WTC11 (cell line): ENCODE measurements at regions not wholly inside any gene's neighbourhood (a gene's known extent, or its start where the extent isn't known, plus 50 kb on each side); places are given as distances from the start of the nearest gene placed in this dataset.

Experiments used
- ATAC-seq: fragments of 200-7000 bp; cut with Tn5 transposase; 2 replicates; pipeline ENCODE4 v1.10.0; 2021; ENCODE audit warnings: mild to moderate bottlenecking, moderate library complexity
- CTCF ChIA-PET: fragments of 300-600 bp; sonication (Branson Sonifier 250); formaldehyde crosslinking; loops from one replicate; lab custom pipeline; 2021; ENCODE audit warnings: antibody characterized with exemption; lab: Charles Lee
- POLR2A ChIA-PET: fragments of 350-600 bp; sonication (Branson Sonifier 250); formaldehyde crosslinking; loops from one replicate; lab custom pipeline; 2021; ENCODE audit warnings: antibody characterized with exemption; lab: Charles Lee
- DNase-seq: peaks from one replicate; pipeline ENCODE4 v3.0.0; 2021; ENCODE audit warnings: low spot score
- H3K27ac Mint-ChIP-seq: 2 replicates; pipeline ENCODE4 v1.8.0; 2021; ENCODE audit warnings: mixed read lengths
- H3K27me3 Mint-ChIP-seq: 2 replicates; pipeline ENCODE4 v1.8.0; 2021; ENCODE audit warnings: low read depth, mild to moderate bottlenecking, moderate library complexity, mixed read lengths
- H3K36me3 Mint-ChIP-seq: 2 replicates; pipeline ENCODE4 v1.8.0; 2021; ENCODE audit warnings: mixed read lengths
- H3K4me1 Mint-ChIP-seq: 2 replicates; pipeline ENCODE4 v1.8.0; 2022; ENCODE audit warnings: mixed read lengths
- H3K4me3 Mint-ChIP-seq: 2 replicates; pipeline ENCODE4 v1.8.0; 2021; ENCODE audit warnings: mild to moderate bottlenecking, moderate library complexity, mixed read lengths
- H3K9me3 Mint-ChIP-seq: 2 replicates; pipeline ENCODE4 v1.8.0; 2021; ENCODE audit warnings: mixed read lengths
- ELF4 ChIP-seq: sonication (generic); formaldehyde crosslinking; IDR thresholded peaks from 2 replicates; pipeline ENCODE4 v1.8.1; 2022; ENCODE audit warnings: low read depth, mild to moderate bottlenecking, moderate library complexity, missing genetic modification reagents
- EMX1 ChIP-seq: fragments of 250-450 bp; sonication (Bioruptor Pico); IDR thresholded peaks from 2 replicates; pipeline ENCODE4 v1.8.0; 2021; ENCODE audit warnings: mild to moderate bottlenecking
- FOXK1 ChIP-seq: sonication (generic); formaldehyde crosslinking; IDR thresholded peaks from 2 replicates; pipeline ENCODE4 v1.8.0; 2022; ENCODE audit warnings: mild to moderate bottlenecking, moderate library complexity, missing genetic modification reagents
- FOXP1 ChIP-seq: sonication (generic); formaldehyde crosslinking; IDR thresholded peaks from 2 replicates; pipeline ENCODE4 v1.8.0; 2022; ENCODE audit warnings: missing genetic modification reagents, mild to moderate bottlenecking, moderate library complexity, borderline replicate concordance
- NFATC4 ChIP-seq: fragments of 250-450 bp; sonication (Bioruptor Pico); IDR thresholded peaks from 2 replicates; pipeline ENCODE4 v1.9.0; 2021; ENCODE audit warnings: mild to moderate bottlenecking
- NR1H2 ChIP-seq: sonication (generic); formaldehyde crosslinking; IDR thresholded peaks from 2 replicates; pipeline ENCODE4 v1.9.0; 2021; ENCODE audit warnings: mild to moderate bottlenecking, moderate library complexity, missing genetic modification reagents
- OVOL2 ChIP-seq: fragments of 250-450 bp; sonication (Bioruptor Pico); IDR thresholded peaks from 2 replicates; pipeline ENCODE4 v1.9.0; 2021; ENCODE audit warnings: mild to moderate bottlenecking, borderline replicate concordance
- SOX15 ChIP-seq: fragments of 250-450 bp; sonication (Bioruptor Pico); IDR thresholded peaks from 2 replicates; pipeline ENCODE4 v1.9.0; 2021; ENCODE audit warnings: mild to moderate bottlenecking
- TEAD4 ChIP-seq: sonication (generic); formaldehyde crosslinking; IDR thresholded peaks from 2 replicates; pipeline ENCODE4 v1.8.0; 2022; ENCODE audit warnings: mild to moderate bottlenecking, missing genetic modification reagents
- TP53 ChIP-seq: sonication (generic); formaldehyde crosslinking; IDR thresholded peaks from 2 replicates; pipeline ENCODE4 v1.8.1; 2023; ENCODE audit warnings: mild to moderate bottlenecking, missing genetic modification reagents
- ZBTB21 ChIP-seq: sonication (generic); formaldehyde crosslinking; IDR thresholded peaks from 2 replicates; pipeline ENCODE4 v1.8.1; 2023; ENCODE audit warnings: mild to moderate bottlenecking, missing genetic modification reagents, borderline replicate concordance
- ZNF219 ChIP-seq: sonication (generic); formaldehyde crosslinking; IDR thresholded peaks from 2 replicates; pipeline ENCODE4 v1.8.0; 2023; ENCODE audit warnings: missing genetic modification reagents, mild to moderate bottlenecking, borderline replicate concordance
- ZNF232 ChIP-seq: sonication (generic); formaldehyde crosslinking; IDR thresholded peaks from 2 replicates; pipeline ENCODE4 v1.8.0; 2022; ENCODE audit warnings: mild to moderate bottlenecking, missing genetic modification reagents
- TF ChIP-seq, protein P1 (sequence below): sonication (generic); formaldehyde crosslinking; IDR thresholded peaks from 2 replicates; pipeline ENCODE4 v1.8.1; 2023; ENCODE audit warnings: mild to moderate bottlenecking, missing genetic modification reagents
- TF ChIP-seq, protein P2 (sequence below): fragments of 200-600 bp; IDR thresholded peaks from 2 replicates; pipeline ENCODE4 v1.8.0; 2022; ENCODE audit warnings: antibody characterized with exemption
- TF ChIP-seq, protein P3 (sequence below): sonication (generic); formaldehyde crosslinking; IDR thresholded peaks from 2 replicates; pipeline ENCODE4 v1.8.0; 2023; ENCODE audit warnings: mild to moderate bottlenecking, missing genetic modification reagents
- TF ChIP-seq, protein P4 (sequence below): fragments of 250-450 bp; sonication (Bioruptor Pico); IDR thresholded peaks from 2 replicates; pipeline ENCODE4 v1.9.0; 2021; ENCODE audit warnings: mild to moderate bottlenecking
- TF ChIP-seq, protein P5 (sequence below): sonication (generic); formaldehyde crosslinking; IDR thresholded peaks from 2 replicates; pipeline ENCODE4 v1.8.0; 2022; ENCODE audit warnings: mild to moderate bottlenecking, missing genetic modification reagents
- TF ChIP-seq, protein P6 (sequence below): sonication (generic); formaldehyde crosslinking; conservative IDR thresholded peaks from 2 replicates; pipeline ENCODE4 v1.8.1; 2022; ENCODE audit warnings: mild to moderate bottlenecking, missing genetic modification reagents
- TF ChIP-seq, protein P7 (sequence below): sonication (generic); formaldehyde crosslinking; IDR thresholded peaks from 2 replicates; pipeline ENCODE4 v1.8.0; 2022; ENCODE audit warnings: mild to moderate bottlenecking, missing genetic modification reagents

DNA sequence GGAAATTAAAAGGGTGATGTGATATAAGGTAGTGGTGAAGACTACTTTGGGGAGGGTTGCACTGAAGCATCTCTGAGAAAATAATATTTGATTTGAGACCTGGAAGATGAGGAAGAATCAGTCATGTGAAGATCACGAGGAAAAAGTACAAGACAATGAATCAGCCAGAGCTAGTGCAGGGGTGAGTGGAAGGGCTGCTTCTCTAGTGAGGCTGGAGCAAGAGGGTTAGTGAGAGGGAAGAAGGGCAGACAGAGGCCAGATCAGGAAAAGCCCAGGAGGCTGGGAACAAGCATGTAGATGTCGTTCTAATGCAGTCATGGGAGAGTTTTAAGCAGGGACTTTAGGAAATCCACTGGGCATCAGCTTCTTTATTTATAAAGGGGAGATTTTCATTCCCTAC is 504.2 kb upstream of the SALL1 start:
- ChIA-PET POLR2A (no interaction called here), CTCF (no interaction called here)
- DNase-seq (no peak), ATAC-seq (no peak)
- Mint-ChIP-seq H3K27ac (no peak overlapping the region), H3K4me1 (peaks cover 9% of the 10 kb centered on the region; the same call in 1 of the 2 replicates), H3K4me3 (no peak overlapping the region), H3K27me3 (no peaks in the 10 kb centered on the region), H3K36me3 (no peaks in the 10 kb centered on the region), H3K9me3 (peaks cover 6% of the 10 kb centered on the region)
- TF ChIP-seq, protein P1, sequence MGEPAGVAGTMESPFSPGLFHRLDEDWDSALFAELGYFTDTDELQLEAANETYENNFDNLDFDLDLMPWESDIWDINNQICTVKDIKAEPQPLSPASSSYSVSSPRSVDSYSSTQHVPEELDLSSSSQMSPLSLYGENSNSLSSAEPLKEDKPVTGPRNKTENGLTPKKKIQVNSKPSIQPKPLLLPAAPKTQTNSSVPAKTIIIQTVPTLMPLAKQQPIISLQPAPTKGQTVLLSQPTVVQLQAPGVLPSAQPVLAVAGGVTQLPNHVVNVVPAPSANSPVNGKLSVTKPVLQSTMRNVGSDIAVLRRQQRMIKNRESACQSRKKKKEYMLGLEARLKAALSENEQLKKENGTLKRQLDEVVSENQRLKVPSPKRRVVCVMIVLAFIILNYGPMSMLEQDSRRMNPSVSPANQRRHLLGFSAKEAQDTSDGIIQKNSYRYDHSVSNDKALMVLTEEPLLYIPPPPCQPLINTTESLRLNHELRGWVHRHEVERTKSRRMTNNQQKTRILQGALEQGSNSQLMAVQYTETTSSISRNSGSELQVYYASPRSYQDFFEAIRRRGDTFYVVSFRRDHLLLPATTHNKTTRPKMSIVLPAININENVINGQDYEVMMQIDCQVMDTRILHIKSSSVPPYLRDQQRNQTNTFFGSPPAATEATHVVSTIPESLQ (CRISPR knock-in tag) = no peak
- TF ChIP-seq NFATC4 (no peak), TEAD4 (no peak)

DNA sequence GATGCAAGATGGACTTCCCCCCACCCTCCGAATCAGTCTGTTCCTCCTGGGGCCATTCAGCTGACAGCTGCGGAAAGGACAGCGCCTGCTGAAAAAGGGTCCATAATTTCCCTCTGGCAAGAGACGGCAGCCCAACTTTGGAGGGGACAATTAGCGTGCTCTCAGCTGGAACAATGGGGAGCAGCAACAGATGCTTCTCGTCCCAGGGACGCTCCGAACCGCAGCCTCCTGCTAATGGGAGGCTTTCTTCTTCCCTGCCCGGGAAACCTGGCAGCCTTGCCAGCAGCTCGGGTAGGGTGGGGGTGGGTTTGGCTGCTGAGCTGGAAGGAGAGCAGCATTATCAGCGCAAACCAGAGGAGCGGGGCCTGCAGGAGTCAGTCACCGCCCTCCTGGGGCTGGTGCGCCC is 500.0 kb upstream of the SALL1 start:
- ATAC-seq (peak; percentile 78), DNase-seq (no peak)
- Mint-ChIP-seq H3K4me3 (no peak overlapping the region), H3K27me3 (no peaks in the 10 kb centered on the region), H3K4me1 (peaks cover 9% of the 10 kb centered on the region; the same call in 1 of the 2 replicates), H3K9me3 (peaks cover 15% of the 10 kb centered on the region), H3K27ac (no peak overlapping the region), H3K36me3 (peaks cover 9% of the 10 kb centered on the region)
- TF ChIP-seq, protein P2, sequence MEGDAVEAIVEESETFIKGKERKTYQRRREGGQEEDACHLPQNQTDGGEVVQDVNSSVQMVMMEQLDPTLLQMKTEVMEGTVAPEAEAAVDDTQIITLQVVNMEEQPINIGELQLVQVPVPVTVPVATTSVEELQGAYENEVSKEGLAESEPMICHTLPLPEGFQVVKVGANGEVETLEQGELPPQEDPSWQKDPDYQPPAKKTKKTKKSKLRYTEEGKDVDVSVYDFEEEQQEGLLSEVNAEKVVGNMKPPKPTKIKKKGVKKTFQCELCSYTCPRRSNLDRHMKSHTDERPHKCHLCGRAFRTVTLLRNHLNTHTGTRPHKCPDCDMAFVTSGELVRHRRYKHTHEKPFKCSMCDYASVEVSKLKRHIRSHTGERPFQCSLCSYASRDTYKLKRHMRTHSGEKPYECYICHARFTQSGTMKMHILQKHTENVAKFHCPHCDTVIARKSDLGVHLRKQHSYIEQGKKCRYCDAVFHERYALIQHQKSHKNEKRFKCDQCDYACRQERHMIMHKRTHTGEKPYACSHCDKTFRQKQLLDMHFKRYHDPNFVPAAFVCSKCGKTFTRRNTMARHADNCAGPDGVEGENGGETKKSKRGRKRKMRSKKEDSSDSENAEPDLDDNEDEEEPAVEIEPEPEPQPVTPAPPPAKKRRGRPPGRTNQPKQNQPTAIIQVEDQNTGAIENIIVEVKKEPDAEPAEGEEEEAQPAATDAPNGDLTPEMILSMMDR = no peak
- TF ChIP-seq OVOL2 (no peak), FOXP1 (no peak), ELF4 (CRISPR knock-in tag) (no peak), ZNF232 (CRISPR knock-in tag) (no peak), FOXK1 (CRISPR knock-in tag) (no peak), NR1H2 (CRISPR knock-in tag) (no peak), ZNF219 (CRISPR knock-in tag) (no peak), EMX1 (no peak), SOX15 (no peak), ZBTB21 (CRISPR knock-in tag) (no peak), TP53 (CRISPR knock-in tag) (no peak)
- TF ChIP-seq, protein P1 (CRISPR knock-in tag) = no peak
- TF ChIP-seq, protein P3, sequence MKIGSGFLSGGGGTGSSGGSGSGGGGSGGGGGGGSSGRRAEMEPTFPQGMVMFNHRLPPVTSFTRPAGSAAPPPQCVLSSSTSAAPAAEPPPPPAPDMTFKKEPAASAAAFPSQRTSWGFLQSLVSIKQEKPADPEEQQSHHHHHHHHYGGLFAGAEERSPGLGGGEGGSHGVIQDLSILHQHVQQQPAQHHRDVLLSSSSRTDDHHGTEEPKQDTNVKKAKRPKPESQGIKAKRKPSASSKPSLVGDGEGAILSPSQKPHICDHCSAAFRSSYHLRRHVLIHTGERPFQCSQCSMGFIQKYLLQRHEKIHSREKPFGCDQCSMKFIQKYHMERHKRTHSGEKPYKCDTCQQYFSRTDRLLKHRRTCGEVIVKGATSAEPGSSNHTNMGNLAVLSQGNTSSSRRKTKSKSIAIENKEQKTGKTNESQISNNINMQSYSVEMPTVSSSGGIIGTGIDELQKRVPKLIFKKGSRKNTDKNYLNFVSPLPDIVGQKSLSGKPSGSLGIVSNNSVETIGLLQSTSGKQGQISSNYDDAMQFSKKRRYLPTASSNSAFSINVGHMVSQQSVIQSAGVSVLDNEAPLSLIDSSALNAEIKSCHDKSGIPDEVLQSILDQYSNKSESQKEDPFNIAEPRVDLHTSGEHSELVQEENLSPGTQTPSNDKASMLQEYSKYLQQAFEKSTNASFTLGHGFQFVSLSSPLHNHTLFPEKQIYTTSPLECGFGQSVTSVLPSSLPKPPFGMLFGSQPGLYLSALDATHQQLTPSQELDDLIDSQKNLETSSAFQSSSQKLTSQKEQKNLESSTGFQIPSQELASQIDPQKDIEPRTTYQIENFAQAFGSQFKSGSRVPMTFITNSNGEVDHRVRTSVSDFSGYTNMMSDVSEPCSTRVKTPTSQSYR (CRISPR knock-in tag) = no peak
- TF ChIP-seq, protein P4, sequence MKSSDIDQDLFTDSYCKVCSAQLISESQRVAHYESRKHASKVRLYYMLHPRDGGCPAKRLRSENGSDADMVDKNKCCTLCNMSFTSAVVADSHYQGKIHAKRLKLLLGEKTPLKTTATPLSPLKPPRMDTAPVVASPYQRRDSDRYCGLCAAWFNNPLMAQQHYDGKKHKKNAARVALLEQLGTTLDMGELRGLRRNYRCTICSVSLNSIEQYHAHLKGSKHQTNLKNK (CRISPR knock-in tag) = no peak
- TF ChIP-seq, protein P5, sequence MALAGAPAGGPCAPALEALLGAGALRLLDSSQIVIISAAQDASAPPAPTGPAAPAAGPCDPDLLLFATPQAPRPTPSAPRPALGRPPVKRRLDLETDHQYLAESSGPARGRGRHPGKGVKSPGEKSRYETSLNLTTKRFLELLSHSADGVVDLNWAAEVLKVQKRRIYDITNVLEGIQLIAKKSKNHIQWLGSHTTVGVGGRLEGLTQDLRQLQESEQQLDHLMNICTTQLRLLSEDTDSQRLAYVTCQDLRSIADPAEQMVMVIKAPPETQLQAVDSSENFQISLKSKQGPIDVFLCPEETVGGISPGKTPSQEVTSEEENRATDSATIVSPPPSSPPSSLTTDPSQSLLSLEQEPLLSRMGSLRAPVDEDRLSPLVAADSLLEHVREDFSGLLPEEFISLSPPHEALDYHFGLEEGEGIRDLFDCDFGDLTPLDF = no peak
- TF ChIP-seq, protein P6, sequence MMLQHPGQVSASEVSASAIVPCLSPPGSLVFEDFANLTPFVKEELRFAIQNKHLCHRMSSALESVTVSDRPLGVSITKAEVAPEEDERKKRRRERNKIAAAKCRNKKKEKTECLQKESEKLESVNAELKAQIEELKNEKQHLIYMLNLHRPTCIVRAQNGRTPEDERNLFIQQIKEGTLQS = no peak
- TF ChIP-seq, protein P7, sequence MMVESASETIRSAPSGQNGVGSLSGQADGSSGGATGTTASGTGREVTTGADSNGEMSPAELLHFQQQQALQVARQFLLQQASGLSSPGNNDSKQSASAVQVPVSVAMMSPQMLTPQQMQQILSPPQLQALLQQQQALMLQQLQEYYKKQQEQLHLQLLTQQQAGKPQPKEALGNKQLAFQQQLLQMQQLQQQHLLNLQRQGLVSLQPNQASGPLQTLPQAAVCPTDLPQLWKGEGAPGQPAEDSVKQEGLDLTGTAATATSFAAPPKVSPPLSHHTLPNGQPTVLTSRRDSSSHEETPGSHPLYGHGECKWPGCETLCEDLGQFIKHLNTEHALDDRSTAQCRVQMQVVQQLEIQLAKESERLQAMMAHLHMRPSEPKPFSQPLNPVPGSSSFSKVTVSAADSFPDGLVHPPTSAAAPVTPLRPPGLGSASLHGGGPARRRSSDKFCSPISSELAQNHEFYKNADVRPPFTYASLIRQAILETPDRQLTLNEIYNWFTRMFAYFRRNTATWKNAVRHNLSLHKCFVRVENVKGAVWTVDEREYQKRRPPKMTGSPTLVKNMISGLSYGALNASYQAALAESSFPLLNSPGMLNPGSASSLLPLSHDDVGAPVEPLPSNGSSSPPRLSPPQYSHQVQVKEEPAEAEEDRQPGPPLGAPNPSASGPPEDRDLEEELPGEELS (CRISPR knock-in tag) = no peak
- CTCF ChIA-PET = interaction anchor here (0.6 to 1.4 kb wide), 3 partner anchors 116 to 845 kb away, joined by 3 to 4 read pairs (median 3); no protein-coding TSS in a partner anchor
- POLR2A ChIA-PET = no interaction called here
